GM19238 (cell line): ENCODE measurements at regions not wholly inside any gene's neighbourhood (a gene's known extent, or its start where the extent isn't known, plus 50 kb on each side); places are given as distances from the start of the nearest gene placed in this dataset.

ENCODE experiments used
- DNase-seq: peaks from one replicate; pipeline ENCODE4 v3.0.0; 2011; ENCODE audit warnings: low spot score; ENCODE audit not compliant: insufficient read length

GRCh38 chr20:7330850-7331249 lies 563.4 kb downstream of the BMP2 start:
- no peak for DNase-seq

GRCh38 chr20:7332169-7332568 lies 564.7 kb downstream of the BMP2 start:
- DNase-seq, result no peak

GRCh38 chr20:7333841-7334240 lies 566.4 kb downstream of the BMP2 start:
- DNase-seq, result no peak

GRCh38 chr20:7346026-7346425 lies 578.5 kb downstream of the BMP2 start:
- no peak for DNase-seq

- no peak for DNase-seq
Observed at GRCh38 chr20:7346562-7346961, 579.1 kb downstream of the BMP2 start.

- DNase-seq, result no peak
Observed at GRCh38 chr20:7347409-7347808, 579.9 kb downstream of the BMP2 start.

GRCh38 chr20:7348253-7348652 lies 580.8 kb downstream of the BMP2 start:
- DNase-seq, result no peak

GRCh38 chr20:7352165-7352564 lies 584.7 kb downstream of the BMP2 start:
- DNase-seq, result no peak

GRCh38 chr20:7355051-7355450 lies 585.2 kb downstream of the HAO1 start:
- no peak for DNase-seq

- no peak for DNase-seq
Observed at GRCh38 chr20:7358670-7359069, 581.6 kb downstream of the HAO1 start.

- no peak for DNase-seq
Observed at GRCh38 chr20:7359739-7360138, 580.5 kb downstream of the HAO1 start.

- DNase-seq, result no peak
Observed at GRCh38 chr20:7361321-7361720, 578.9 kb downstream of the HAO1 start.

GRCh38 chr20:7361931-7362330 lies 578.3 kb downstream of the HAO1 start:
- DNase-seq, result no peak

- DNase-seq, result no peak
Observed at GRCh38 chr20:7362601-7363000, 577.7 kb downstream of the HAO1 start.

GRCh38 chr20:7366189-7366588 lies 574.1 kb downstream of the HAO1 start:
- no peak for DNase-seq

GRCh38 chr20:7371518-7372163 lies 568.6 kb downstream of the HAO1 start:
- no peak for DNase-seq

- DNase-seq, result no peak
Observed at GRCh38 chr20:7375905-7376304, 564.4 kb downstream of the HAO1 start.

- DNase-seq, result no peak
Observed at GRCh38 chr20:7378864-7379605, 561.2 kb downstream of the HAO1 start.

- no peak for DNase-seq
Observed at GRCh38 chr20:7379621-7380220, 560.5 kb downstream of the HAO1 start.

GRCh38 chr20:7383216-7383615 lies 557.0 kb downstream of the HAO1 start:
- DNase-seq, result no peak

GRCh38 chr20:7387638-7388193 lies 552.5 kb downstream of the HAO1 start:
- DNase-seq, result no peak

GRCh38 chr20:7389216-7389615 lies 551.0 kb downstream of the HAO1 start:
- DNase-seq, result no peak
